Breast epithelium (tissue), 4 donors: ENCODE measurements at regions not wholly inside any gene's neighbourhood (a gene's known extent, or its start where the extent isn't known, plus 50 kb on each side); places are given as distances from the start of the nearest gene placed in this dataset.

Source experiments
- DNase-seq, 2 donors: peaks; one replicate each; pipeline ENCODE4 v3.0.0-alpha.2; 2019; ENCODE audit warnings: low spot score in 2 of 2
- H3K27ac ChIP-seq, 2 donors: fragments of 200-600 bp; sonication (generic) in 1 of 2; one replicate each; pipeline ENCODE4 v1.5.1; 2016 to 2019; ENCODE audit warnings: mild to moderate bottlenecking in 1 of 2
- H3K27me3 ChIP-seq, 2 donors: fragments of 200-600 bp; sonication (generic) in 1 of 2; one replicate each; pipeline versions ENCODE4 v1.5.1 to v1.6.0; 2017 to 2019; ENCODE audit warnings: control low read depth in 1 of 2, mild to moderate bottlenecking in 1 of 2
- H3K36me3 ChIP-seq: fragments of 200-600 bp; one replicate; pipeline ENCODE4 v1.5.1; 2019
- H3K4me1 ChIP-seq, 2 donors: fragments of 200-600 bp; sonication (generic); one replicate each; pipeline ENCODE4 v1.5.1; 2016 to 2019; ENCODE audit warnings: control low read depth in 1 of 2
- H3K4me3 ChIP-seq, 3 donors: fragments of 200-600 bp; sonication (generic); 1 replicate in 2 of 3; 2 replicates in 1 of 3; pipeline ENCODE4 v1.5.1; 2016 to 2019; ENCODE audit warnings: mild to moderate bottlenecking in 3 of 3, moderate library complexity in 2 of 3
- H3K9me3 ChIP-seq, 2 donors: fragments of 200-600 bp; sonication (generic) in 1 of 2; one replicate each; pipeline ENCODE4 v1.5.1; 2016 to 2019; ENCODE audit warnings: control low read depth in 1 of 2
- POLR2A ChIP-seq: fragments of 450-650 bp; IDR thresholded peaks from one replicate; pipeline ENCODE4 v1.6.1; 2016; ENCODE audit warnings: antibody characterized with exemption, mild to moderate bottlenecking, moderate library complexity
- POLR2AphosphoS5 ChIP-seq, 3 donors: sonication (generic); formaldehyde crosslinking; IDR thresholded peaks; one replicate each; pipeline ENCODE4 v1.6.1; 2017; ENCODE audit warnings: antibody characterized with exemption in 3 of 3
- intact Hi-C: fragments of 100-400 bp; cut with DNase I; formaldehyde crosslinking; loops from one replicate; pipeline ENCODE4 v1.15.1; 2023; ENCODE audit warnings: low total_unique reads
- TF ChIP-seq, protein P1 (sequence below), 3 donors: fragments of 450-650 bp; IDR thresholded peaks; one replicate each; pipeline ENCODE4 v1.5.1; 2016 to 2017; ENCODE audit warnings: antibody characterized with exemption in 3 of 3, mild to moderate bottlenecking in 3 of 3, moderate library complexity in 3 of 3

- TF ChIP-seq, protein P1, sequence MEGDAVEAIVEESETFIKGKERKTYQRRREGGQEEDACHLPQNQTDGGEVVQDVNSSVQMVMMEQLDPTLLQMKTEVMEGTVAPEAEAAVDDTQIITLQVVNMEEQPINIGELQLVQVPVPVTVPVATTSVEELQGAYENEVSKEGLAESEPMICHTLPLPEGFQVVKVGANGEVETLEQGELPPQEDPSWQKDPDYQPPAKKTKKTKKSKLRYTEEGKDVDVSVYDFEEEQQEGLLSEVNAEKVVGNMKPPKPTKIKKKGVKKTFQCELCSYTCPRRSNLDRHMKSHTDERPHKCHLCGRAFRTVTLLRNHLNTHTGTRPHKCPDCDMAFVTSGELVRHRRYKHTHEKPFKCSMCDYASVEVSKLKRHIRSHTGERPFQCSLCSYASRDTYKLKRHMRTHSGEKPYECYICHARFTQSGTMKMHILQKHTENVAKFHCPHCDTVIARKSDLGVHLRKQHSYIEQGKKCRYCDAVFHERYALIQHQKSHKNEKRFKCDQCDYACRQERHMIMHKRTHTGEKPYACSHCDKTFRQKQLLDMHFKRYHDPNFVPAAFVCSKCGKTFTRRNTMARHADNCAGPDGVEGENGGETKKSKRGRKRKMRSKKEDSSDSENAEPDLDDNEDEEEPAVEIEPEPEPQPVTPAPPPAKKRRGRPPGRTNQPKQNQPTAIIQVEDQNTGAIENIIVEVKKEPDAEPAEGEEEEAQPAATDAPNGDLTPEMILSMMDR (IDR thresholded peaks at IDR 0.05): no peak
- TF ChIP-seq POLR2A (no peak), POLR2AphosphoS5 (IDR thresholded peaks at IDR 0.05) (no peak)
- Histone ChIP-seq H3K4me3 (no peak overlapping the region), H3K36me3 (no peaks in the 10 kb centered on the region), H3K4me1 (no peaks in the 10 kb centered on the region), H3K27me3 (no peaks in the 10 kb centered on the region), H3K9me3 (no peaks in the 10 kb centered on the region), H3K27ac (no peak overlapping the region)
- intact Hi-C loops: no loop called here
- no peak for DNase-seq
Measured at GRCh38 chr17:51374209-51374608, 113.9 kb downstream of the UTP18 start.

DNA sequence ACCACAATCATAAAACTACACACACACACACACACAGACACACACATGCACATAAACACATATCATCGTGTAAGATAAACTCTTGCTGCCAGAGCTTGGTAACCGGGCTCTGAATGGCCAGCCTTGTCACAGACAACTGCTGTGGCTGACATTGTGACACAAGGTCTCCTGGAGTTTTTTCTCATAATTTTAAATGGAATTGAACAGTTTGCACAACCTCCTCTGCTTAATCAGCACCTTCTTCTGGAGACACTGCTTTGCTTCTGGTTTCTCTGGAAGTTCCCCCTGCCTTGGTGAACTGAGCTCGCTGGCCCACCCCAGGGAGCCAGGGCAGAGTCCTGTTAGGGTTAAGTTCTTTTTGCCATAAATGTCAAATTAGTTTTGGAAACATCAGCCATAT, 115.4 kb downstream of the UTP18 start:
- Histone ChIP-seq H3K27me3 (no peaks in the 10 kb centered on the region), H3K4me1 (no peaks in the 10 kb centered on the region), H3K27ac (no peak overlapping the region), H3K36me3 (no peaks in the 10 kb centered on the region), H3K4me3 (no peak overlapping the region), H3K9me3 (no peaks in the 10 kb centered on the region)
- no peak for DNase-seq
- no peak for TF ChIP-seq POLR2AphosphoS5 (IDR thresholded peaks at IDR 0.05)
- TF ChIP-seq, protein P1 (IDR thresholded peaks at IDR 0.05): no peak
- TF ChIP-seq POLR2A: no peak
- intact Hi-C loops: no loop called here

- DNase-seq: no peak
- no peak for TF ChIP-seq POLR2A
- TF ChIP-seq POLR2AphosphoS5 (IDR thresholded peaks at IDR 0.05): no peak
- TF ChIP-seq, protein P1 (IDR thresholded peaks at IDR 0.05): no peak
- no peak overlapping the region for H3K27ac ChIP-seq
- no peaks in the 10 kb centered on the region for H3K36me3 ChIP-seq
- no peaks in the 10 kb centered on the region for H3K9me3 ChIP-seq
- no peak overlapping the region for H3K4me3 ChIP-seq
- no peaks in the 10 kb centered on the region for H3K27me3 ChIP-seq
- intact Hi-C loops: no loop called here
- H3K4me1 ChIP-seq: no peaks in the 10 kb centered on the region
Measured at GRCh38 chr17:51376739-51377138, 116.4 kb downstream of the UTP18 start.

DNA sequence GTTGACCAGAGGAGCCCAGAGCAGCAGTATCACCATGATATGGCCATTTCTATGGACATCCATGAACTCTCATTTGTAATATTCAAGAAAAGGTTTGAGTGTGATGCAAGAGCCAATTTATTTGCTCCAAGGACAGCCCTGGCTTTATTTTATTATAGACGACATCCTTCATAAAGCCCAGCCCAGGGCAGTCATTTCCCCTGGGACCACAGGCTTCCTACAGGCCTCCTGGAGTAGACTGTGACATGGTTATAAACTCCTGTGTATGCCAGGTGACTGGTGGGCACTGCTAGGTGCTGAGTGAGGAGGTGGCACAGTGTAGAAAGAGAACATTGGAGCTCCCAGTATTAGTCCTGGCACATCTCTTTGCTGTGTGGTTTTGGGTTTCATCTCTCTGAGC, 120.9 kb downstream of the UTP18 start:
- Histone ChIP-seq H3K9me3 (no peaks in the 10 kb centered on the region), H3K27me3 (no peaks in the 10 kb centered on the region), H3K4me1 (no peaks in the 10 kb centered on the region), H3K36me3 (no peaks in the 10 kb centered on the region), H3K4me3 (no peak overlapping the region), H3K27ac (no peak overlapping the region)
- intact Hi-C loops: no loop called here
- TF ChIP-seq, protein P1 (IDR thresholded peaks at IDR 0.05): no peak
- TF ChIP-seq POLR2AphosphoS5 (IDR thresholded peaks at IDR 0.05) (no peak), POLR2A (no peak)
- DNase-seq: no peak

- Histone ChIP-seq H3K27ac (no peak overlapping the region), H3K4me3 (no peak overlapping the region), H3K27me3 (no peaks in the 10 kb centered on the region), H3K36me3 (no peaks in the 10 kb centered on the region), H3K4me1 (no peaks in the 10 kb centered on the region), H3K9me3 (no peaks in the 10 kb centered on the region)
- DNase-seq: no peak
- intact Hi-C loops: no loop called here
- no peak for TF ChIP-seq POLR2A
- no peak for TF ChIP-seq POLR2AphosphoS5 (IDR thresholded peaks at IDR 0.05)
- TF ChIP-seq, protein P1 (IDR thresholded peaks at IDR 0.05): no peak
Measured at GRCh38 chr17:51385208-51385607, 124.9 kb downstream of the UTP18 start.
